ENCODE measurements at regions not wholly inside any gene's neighbourhood (a gene's known extent, or its start where the extent isn't known, plus 50 kb on each side); places are given as distances from the start of the nearest gene placed in this dataset.

- no peak for TF ChIP-seq EZH2 (IDR thresholded peaks at IDR 0.05; ENCODE audit: low read depth, low read length, severe bottlenecking)
- TF ChIP-seq, protein P1, sequence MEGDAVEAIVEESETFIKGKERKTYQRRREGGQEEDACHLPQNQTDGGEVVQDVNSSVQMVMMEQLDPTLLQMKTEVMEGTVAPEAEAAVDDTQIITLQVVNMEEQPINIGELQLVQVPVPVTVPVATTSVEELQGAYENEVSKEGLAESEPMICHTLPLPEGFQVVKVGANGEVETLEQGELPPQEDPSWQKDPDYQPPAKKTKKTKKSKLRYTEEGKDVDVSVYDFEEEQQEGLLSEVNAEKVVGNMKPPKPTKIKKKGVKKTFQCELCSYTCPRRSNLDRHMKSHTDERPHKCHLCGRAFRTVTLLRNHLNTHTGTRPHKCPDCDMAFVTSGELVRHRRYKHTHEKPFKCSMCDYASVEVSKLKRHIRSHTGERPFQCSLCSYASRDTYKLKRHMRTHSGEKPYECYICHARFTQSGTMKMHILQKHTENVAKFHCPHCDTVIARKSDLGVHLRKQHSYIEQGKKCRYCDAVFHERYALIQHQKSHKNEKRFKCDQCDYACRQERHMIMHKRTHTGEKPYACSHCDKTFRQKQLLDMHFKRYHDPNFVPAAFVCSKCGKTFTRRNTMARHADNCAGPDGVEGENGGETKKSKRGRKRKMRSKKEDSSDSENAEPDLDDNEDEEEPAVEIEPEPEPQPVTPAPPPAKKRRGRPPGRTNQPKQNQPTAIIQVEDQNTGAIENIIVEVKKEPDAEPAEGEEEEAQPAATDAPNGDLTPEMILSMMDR (IDR thresholded peaks at IDR 0.05; ENCODE audit: control extremely low read depth in 1 of 3, insufficient read depth in 1 of 3, low read depth in 1 of 3, low read length in 3 of 3) = no peak
- TF ChIP-seq ATF3 (IDR thresholded peaks at IDR 0.05; ENCODE audit: insufficient read depth, low read depth, low read length) = no peak
- TF ChIP-seq, protein P2, sequence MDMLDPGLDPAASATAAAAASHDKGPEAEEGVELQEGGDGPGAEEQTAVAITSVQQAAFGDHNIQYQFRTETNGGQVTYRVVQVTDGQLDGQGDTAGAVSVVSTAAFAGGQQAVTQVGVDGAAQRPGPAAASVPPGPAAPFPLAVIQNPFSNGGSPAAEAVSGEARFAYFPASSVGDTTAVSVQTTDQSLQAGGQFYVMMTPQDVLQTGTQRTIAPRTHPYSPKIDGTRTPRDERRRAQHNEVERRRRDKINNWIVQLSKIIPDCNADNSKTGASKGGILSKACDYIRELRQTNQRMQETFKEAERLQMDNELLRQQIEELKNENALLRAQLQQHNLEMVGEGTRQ (IDR thresholded peaks at IDR 0.05; ENCODE audit: low read length) = no peak
- TF ChIP-seq SIN3A (conservative IDR thresholded peaks at IDR 0.05 in 1 of 2, IDR thresholded peaks at IDR 0.05 in 1 of 2; ENCODE audit: low read depth in 1 of 2, low read length in 2 of 2) = no peak
- TF ChIP-seq POLR2AphosphoS5 (IDR thresholded peaks at IDR 0.05; ENCODE audit: low read depth, low read length) = no peak
- no peak for TF ChIP-seq RXRA (IDR thresholded peaks at IDR 0.05; ENCODE audit: insufficient read depth, low read depth, low read length)
- no peak for TF ChIP-seq TAF7 (optimal IDR thresholded peaks at IDR 0.05; ENCODE audit: borderline replicate concordance, low read depth, low read length)
- no peak for TF ChIP-seq NANOG (IDR thresholded peaks at IDR 0.05; ENCODE audit: insufficient read depth, low read depth, low read length, poor library complexity, severe bottlenecking)
- no peak for TF ChIP-seq JUND (IDR thresholded peaks at IDR 0.05; ENCODE audit: low read length)
- no peak for TF ChIP-seq ZNF274 (IDR thresholded peaks at IDR 0.05; ENCODE audit: borderline replicate concordance, extremely low read depth, low read length)
Measured at GRCh38 chr5:12245429-12245828, 341.2 kb upstream of the CTNND2 start.

All from H1 (cell line).